PC-3 (cell line): ENCODE measurements at regions not wholly inside any gene's neighbourhood (a gene's known extent, or its start where the extent isn't known, plus 50 kb on each side); places are given as distances from the start of the nearest gene placed in this dataset.

ENCODE experiments used
- ATAC-seq: fragments of 200-7000 bp; cut with Tn5 transposase; 2 replicates; pipeline ENCODE4 v1.9.1; 2020; ENCODE audit warnings: mild to moderate bottlenecking, moderate library complexity
- BruUV-seq: library from RNA; stranded (reverse); fragments of 400-500 nt; replicated peaks from 2 replicates; lab custom pipeline; 2021; lab: Mats Ljungman, UMichigan
- CTCF ChIA-PET: fragments of 300-600 bp; sonication (Branson Sonifier 250); formaldehyde crosslinking; loops from one replicate; lab custom pipeline; 2022; ENCODE audit warnings: antibody characterized with exemption; lab: Charles Lee
- POLR2A ChIA-PET: fragments of 300-600 bp; sonication (Branson Sonifier 250); formaldehyde crosslinking; loops from one replicate; lab custom pipeline; 2022; ENCODE audit warnings: antibody characterized with exemption; ENCODE audit not compliant: unreplicated experiment; lab: Charles Lee
- DNase-seq: peaks from one replicate; pipeline ENCODE4 v3.0.0-alpha.2; 2015
- H2AFZ ChIP-seq: fragments of 300-600 bp; sonication (generic); 2 replicates; pipeline ENCODE4 v1.6.0; 2016; ENCODE audit warnings: antibody characterized with exemption, low read length
- H3F3A ChIP-seq: fragments of 300-600 bp; sonication (generic); one replicate; pipeline ENCODE4 v1.6.0; 2017; ENCODE audit warnings: antibody characterized with exemption, low read length, control low read depth, mild to moderate bottlenecking; ENCODE audit not compliant: unreplicated experiment
- H3K27ac ChIP-seq: fragments of 300-600 bp; sonication (generic); 2 replicates; pipeline ENCODE4 v1.5.1; 2016; ENCODE audit warnings: mild to moderate bottlenecking, low read length
- H3K27me3 ChIP-seq: fragments of 300-600 bp; sonication (generic); 2 replicates; pipeline ENCODE4 v1.6.1; 2016; ENCODE audit warnings: low read length, mixed read lengths
- H3K36me3 ChIP-seq: fragments of 300-600 bp; sonication (generic); 2 replicates; pipeline ENCODE4 v1.6.1; 2016; ENCODE audit warnings: low read depth, mixed run types, low read length, mixed read lengths
- H3K4me1 ChIP-seq: fragments of 300-600 bp; sonication (generic); 2 replicates; pipeline ENCODE4 v1.5.1; 2016; ENCODE audit warnings: low read length; ENCODE audit not compliant: insufficient read depth
- H3K4me2 ChIP-seq: fragments of 300-600 bp; sonication (generic); 2 replicates; pipeline ENCODE4 v1.6.0; 2016; ENCODE audit warnings: low read length
- H3K4me3 ChIP-seq: fragments of 300-600 bp; sonication (generic); 2 replicates; pipeline ENCODE4 v1.5.1; 2016; ENCODE audit warnings: mild to moderate bottlenecking, low read length, mixed read lengths
- H3K79me2 ChIP-seq: fragments of 300-600 bp; sonication (generic); 2 replicates; pipeline ENCODE4 v1.6.1; 2017; ENCODE audit warnings: low read length, mixed read lengths
- H3K9ac ChIP-seq: fragments of 300-600 bp; sonication (generic); 2 replicates; pipeline ENCODE4 v1.6.0; 2016; ENCODE audit warnings: mild to moderate bottlenecking, low read length
- H3K9me2 ChIP-seq: fragments of 300-600 bp; sonication (generic); replicated peaks from 2 replicates; pipeline ENCODE4 v1.6.1; 2016; ENCODE audit warnings: mixed run types, low read length, mixed read lengths
- H3K9me3 ChIP-seq: fragments of 300-600 bp; sonication (generic); 2 replicates; pipeline ENCODE4 v1.6.1; 2016; ENCODE audit warnings: low read length, mixed read lengths
- H4K20me1 ChIP-seq: fragments of 300-600 bp; sonication (generic); 2 replicates; pipeline ENCODE4 v1.6.1; 2016; ENCODE audit warnings: low read length, mixed read lengths
- EZH2 ChIP-seq: fragments of 300-600 bp; sonication (generic); IDR thresholded peaks from one replicate; pipeline ENCODE4 v1.6.1; 2017; ENCODE audit warnings: antibody characterized with exemption, mild to moderate bottlenecking, low read length; ENCODE audit not compliant: unreplicated experiment
- EZH2phosphoT487 ChIP-seq: fragments of 300-600 bp; sonication (generic); IDR thresholded peaks from 2 replicates; pipeline ENCODE4 v1.6.1; 2018; ENCODE audit warnings: mild to moderate bottlenecking, antibody characterized with exemption, low read length, borderline replicate concordance
- intact Hi-C: fragments of 100-400 bp; cut with micrococcal nuclease; formaldehyde crosslinking; loops from 2 replicates; pipeline ENCODE4 v1.9.0; 2023
- TF ChIP-seq, protein P1 (sequence below): fragments of 300-600 bp; sonication (generic); conservative IDR thresholded peaks from 2 replicates; pipeline ENCODE4 v1.5.1; 2017; ENCODE audit warnings: antibody characterized with exemption, low read depth, mild to moderate bottlenecking, low read length

GRCh38 chr5:174409971-174410370 lies 314.4 kb upstream of the MSX2 start:
- no peak overlapping the region for H3K27ac ChIP-seq
- TF ChIP-seq, protein P1, sequence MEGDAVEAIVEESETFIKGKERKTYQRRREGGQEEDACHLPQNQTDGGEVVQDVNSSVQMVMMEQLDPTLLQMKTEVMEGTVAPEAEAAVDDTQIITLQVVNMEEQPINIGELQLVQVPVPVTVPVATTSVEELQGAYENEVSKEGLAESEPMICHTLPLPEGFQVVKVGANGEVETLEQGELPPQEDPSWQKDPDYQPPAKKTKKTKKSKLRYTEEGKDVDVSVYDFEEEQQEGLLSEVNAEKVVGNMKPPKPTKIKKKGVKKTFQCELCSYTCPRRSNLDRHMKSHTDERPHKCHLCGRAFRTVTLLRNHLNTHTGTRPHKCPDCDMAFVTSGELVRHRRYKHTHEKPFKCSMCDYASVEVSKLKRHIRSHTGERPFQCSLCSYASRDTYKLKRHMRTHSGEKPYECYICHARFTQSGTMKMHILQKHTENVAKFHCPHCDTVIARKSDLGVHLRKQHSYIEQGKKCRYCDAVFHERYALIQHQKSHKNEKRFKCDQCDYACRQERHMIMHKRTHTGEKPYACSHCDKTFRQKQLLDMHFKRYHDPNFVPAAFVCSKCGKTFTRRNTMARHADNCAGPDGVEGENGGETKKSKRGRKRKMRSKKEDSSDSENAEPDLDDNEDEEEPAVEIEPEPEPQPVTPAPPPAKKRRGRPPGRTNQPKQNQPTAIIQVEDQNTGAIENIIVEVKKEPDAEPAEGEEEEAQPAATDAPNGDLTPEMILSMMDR = no peak
- TF ChIP-seq EZH2 (no peak), EZH2phosphoT487 (no peak)
- ATAC-seq (no peak), DNase-seq (no peak)
- peaks cover 6% of the 10 kb centered on the region; the same call in 1 of the 2 replicates for H3K27me3 ChIP-seq
- H3K4me1 ChIP-seq = peaks cover 12% of the 10 kb centered on the region; the same call in 1 of the 2 replicates
- intact Hi-C loops = no loop called here
- ChIA-PET POLR2A (no interaction called here), CTCF (interaction anchor here (0.6 kb wide), 1 partner anchor 10 kb away, joined by 3 read pairs; no protein-coding TSS in a partner anchor)
- no peaks in the 10 kb centered on the region for H3K36me3 ChIP-seq
- no peak overlapping the region for H3K4me2 ChIP-seq
- no peaks in the 10 kb centered on the region for H3K9me3 ChIP-seq
- H2AFZ ChIP-seq = no peak overlapping the region
- no peaks in the 10 kb centered on the region for H4K20me1 ChIP-seq
- no peaks in the 10 kb centered on the region for H3K9me2 ChIP-seq
- no peak overlapping the region for H3K9ac ChIP-seq
- H3K79me2 ChIP-seq = no peaks in the 10 kb centered on the region
- no TSS peak for BruUV-seq
- no peaks in the 10 kb centered on the region for H3F3A ChIP-seq
- no peak overlapping the region for H3K4me3 ChIP-seq

DNA sequence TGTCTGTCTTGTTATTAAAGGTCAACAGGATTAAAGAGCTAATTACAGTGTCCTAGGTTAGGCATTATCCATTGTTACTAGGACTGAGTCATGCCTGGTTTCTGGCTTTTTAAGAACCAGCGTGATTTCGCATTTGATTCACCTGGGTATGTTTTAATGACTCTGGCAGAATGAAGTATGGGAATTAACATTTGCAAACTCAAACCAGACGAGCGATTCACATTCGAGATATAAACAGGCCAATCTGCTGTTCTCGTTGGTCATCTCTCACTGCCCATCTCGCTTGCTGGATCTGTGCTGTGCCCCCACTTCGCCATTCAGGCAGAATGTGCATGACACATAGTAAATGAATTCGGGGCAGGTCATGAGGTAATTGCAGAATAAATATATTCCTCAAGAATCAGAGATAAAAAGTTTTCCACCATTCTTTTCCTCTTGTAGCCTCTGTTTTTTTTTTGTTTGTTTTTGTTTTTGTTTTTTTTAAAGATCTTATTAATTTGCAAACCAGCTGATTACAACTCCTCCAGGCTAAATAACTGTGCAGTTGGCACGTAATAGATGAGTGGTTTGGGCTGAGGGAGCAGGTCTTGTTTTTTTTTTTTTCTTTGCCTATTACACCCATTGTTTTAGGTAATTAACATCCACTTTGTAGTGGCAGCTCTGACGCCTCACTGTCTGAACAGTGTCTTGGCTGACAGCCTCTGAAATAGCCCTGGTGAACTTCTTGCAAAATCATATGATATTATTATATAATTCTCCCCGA lies 313.5 kb upstream of the MSX2 start:
- ChIA-PET CTCF (no interaction called here), POLR2A (no interaction called here)
- Histone ChIP-seq H3K9me2 (no peaks in the 10 kb centered on the region), H4K20me1 (no peaks in the 10 kb centered on the region), H3K9ac (no peak overlapping the region), H2AFZ (no peak overlapping the region), H3F3A (no peaks in the 10 kb centered on the region), H3K27ac (no peak overlapping the region), H3K9me3 (no peaks in the 10 kb centered on the region), H3K27me3 (peaks cover 6% of the 10 kb centered on the region; the same call in 1 of the 2 replicates), H3K4me1 (peaks cover 12% of the 10 kb centered on the region; the same call in 1 of the 2 replicates), H3K36me3 (no peaks in the 10 kb centered on the region), H3K79me2 (no peaks in the 10 kb centered on the region), H3K4me3 (no peak overlapping the region), H3K4me2 (no peak overlapping the region)
- BruUV-seq = no TSS peak
- no peak for DNase-seq
- TF ChIP-seq EZH2phosphoT487 = no peak
- TF ChIP-seq EZH2 = no peak
- TF ChIP-seq, protein P1 = no peak
- no peak for ATAC-seq
- intact Hi-C loops = no loop called here

DNA sequence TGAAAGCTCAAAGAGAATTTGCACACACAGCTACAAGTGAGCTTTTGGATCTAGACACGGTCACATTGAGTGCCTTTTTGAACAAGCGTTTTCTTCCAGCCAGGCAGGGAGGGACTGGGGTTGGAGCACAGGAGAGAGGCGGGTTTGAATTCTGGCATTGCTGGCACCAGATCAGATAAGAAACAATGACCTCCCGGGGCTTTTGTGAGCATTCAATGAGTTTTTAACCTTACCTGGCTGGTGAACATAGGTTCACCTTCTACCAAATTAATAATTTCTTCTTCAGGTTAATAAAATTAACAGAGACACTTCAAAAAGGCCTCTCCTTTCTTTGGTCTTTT lies 312.9 kb upstream of the MSX2 start:
- Histone ChIP-seq H3K27ac (no peak overlapping the region), H3K27me3 (peaks cover 5% of the 10 kb centered on the region; the same call in 1 of the 2 replicates), H3F3A (no peaks in the 10 kb centered on the region), H3K9ac (no peak overlapping the region), H3K9me3 (no peaks in the 10 kb centered on the region), H2AFZ (no peak overlapping the region), H3K4me3 (no peak overlapping the region), H3K4me1 (peaks cover 12% of the 10 kb centered on the region; the same call in 1 of the 2 replicates), H3K79me2 (no peaks in the 10 kb centered on the region), H3K36me3 (no peaks in the 10 kb centered on the region), H3K4me2 (no peak overlapping the region), H4K20me1 (no peaks in the 10 kb centered on the region), H3K9me2 (no peaks in the 10 kb centered on the region)
- DNase-seq = no peak
- CTCF ChIA-PET = no interaction called here
- no peak for TF ChIP-seq EZH2
- TF ChIP-seq EZH2phosphoT487 = no peak
- POLR2A ChIA-PET = no interaction called here
- intact Hi-C loops = no loop called here
- no peak for ATAC-seq
- no TSS peak for BruUV-seq
